Thoracic aorta (tissue), 2 donors: ENCODE measurements at regions not wholly inside any gene's neighbourhood (a gene's known extent, or its start where the extent isn't known, plus 50 kb on each side); places are given as distances from the start of the nearest gene placed in this dataset.

ENCODE experiments used
- ATAC-seq: fragments of 150-250 bp; one replicate; pipeline ENCODE4 v1.8.0; 2017; ENCODE audit warnings: low read depth; ENCODE audit not compliant: insufficient number of reproducible peaks, low FRiP score
- DNase-seq: peaks from one replicate; pipeline ENCODE4 v3.0.0-alpha.2; 2020; ENCODE audit warnings: low spot score
- H3K27ac ChIP-seq, 2 donors: fragments of 200-600 bp; sonication (generic); 1 replicate in 1 of 2; 2 replicates in 1 of 2; pipeline ENCODE4 v1.5.1; 2016; ENCODE audit warnings: mild to moderate bottlenecking in 2 of 2, moderate library complexity in 2 of 2
- H3K27me3 ChIP-seq: fragments of 200-600 bp; sonication (generic); replicated peaks from 2 replicates; pipeline ENCODE4 v1.6.0; 2016; ENCODE audit warnings: mild to moderate bottlenecking; ENCODE audit not compliant: insufficient read depth
- H3K36me3 ChIP-seq: fragments of 200-600 bp; sonication (generic); one replicate; pipeline ENCODE4 v1.5.1; 2016
- H3K4me1 ChIP-seq, 2 donors: fragments of 200-600 bp; sonication (generic); 1 replicate in 1 of 2; 2 replicates in 1 of 2; pipeline versions ENCODE4 v1.5.1 to v1.6.0; 2016; ENCODE audit warnings: low read depth in 2 of 2, mild to moderate bottlenecking in 1 of 2; ENCODE audit not compliant: control insufficient read depth in 1 of 2
- H3K4me3 ChIP-seq: fragments of 200-600 bp; sonication (generic); 2 replicates; pipeline ENCODE4 v1.5.1; 2016; ENCODE audit warnings: mild to moderate bottlenecking
- H3K9me3 ChIP-seq: fragments of 200-600 bp; sonication (generic); 2 replicates; pipeline ENCODE4 v1.5.1; 2016
- CTCF ChIP-seq: fragments of 200-600 bp; sonication (generic); IDR thresholded peaks from one replicate; pipeline ENCODE4 v1.5.1; 2019; ENCODE audit warnings: antibody characterized with exemption

GRCh38 chr2:180144338-180144813 lies 137.3 kb upstream of the CWC22 start:
- Histone ChIP-seq H3K27me3 (no peaks in the 10 kb centered on the region), H3K9me3 (no peaks in the 10 kb centered on the region), H3K4me1 (no peaks in the 10 kb centered on the region), H3K36me3 (no peaks in the 10 kb centered on the region), H3K4me3 (no peak overlapping the region), H3K27ac (no peak overlapping the region)
- DNase-seq (no peak), ATAC-seq (no peak)
- TF ChIP-seq CTCF: no peak

- H3K36me3 ChIP-seq: no peaks in the 10 kb centered on the region
- DNase-seq: no peak
- no peaks in the 10 kb centered on the region for H3K27me3 ChIP-seq
- H3K4me1 ChIP-seq: no peaks in the 10 kb centered on the region
- TF ChIP-seq CTCF: no peak
- H3K4me3 ChIP-seq: no peak overlapping the region
- ATAC-seq: no peak
- no peak overlapping the region for H3K27ac ChIP-seq
- H3K9me3 ChIP-seq: no peaks in the 10 kb centered on the region
Observed at GRCh38 chr2:180143633-180144337, 136.7 kb upstream of the CWC22 start.

DNA sequence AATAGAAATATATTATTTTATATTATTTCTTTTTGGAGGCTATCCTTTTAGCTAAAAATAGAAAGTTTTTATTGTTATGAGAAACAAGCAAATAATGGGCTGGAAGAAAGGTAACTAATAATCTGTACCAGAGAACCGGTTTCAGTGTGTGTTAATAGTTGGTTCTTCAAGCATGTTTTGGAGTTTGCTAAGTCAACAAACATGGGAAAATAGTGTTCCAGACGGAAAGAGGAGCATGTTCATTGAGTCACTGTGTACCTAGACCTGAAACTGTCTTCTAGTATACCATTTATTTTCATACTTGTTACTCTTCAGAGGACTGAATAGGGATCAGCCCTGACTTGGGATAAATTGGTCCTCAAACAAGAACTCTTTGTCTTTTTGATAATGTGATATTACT lies 134.5 kb upstream of the CWC22 start:
- Histone ChIP-seq H3K27me3 (no peaks in the 10 kb centered on the region), H3K4me3 (no peak overlapping the region), H3K9me3 (no peaks in the 10 kb centered on the region), H3K27ac (no peak overlapping the region), H3K4me1 (no peaks in the 10 kb centered on the region), H3K36me3 (no peaks in the 10 kb centered on the region)
- DNase-seq: no peak
- ATAC-seq: no peak
- no peak for TF ChIP-seq CTCF

GRCh38 chr2:180133736-180134135 lies 126.6 kb upstream of the CWC22 start:
- H3K27me3 ChIP-seq: no peaks in the 10 kb centered on the region
- no peaks in the 10 kb centered on the region for H3K4me1 ChIP-seq
- no peak overlapping the region for H3K27ac ChIP-seq
- no peak for DNase-seq
- H3K4me3 ChIP-seq: no peak overlapping the region
- TF ChIP-seq CTCF: no peak
- no peaks in the 10 kb centered on the region for H3K36me3 ChIP-seq
- no peaks in the 10 kb centered on the region for H3K9me3 ChIP-seq
- ATAC-seq: no peak

GRCh38 chr2:180130403-180130802 lies 123.3 kb upstream of the CWC22 start:
- no peak overlapping the region for H3K4me3 ChIP-seq
- H3K9me3 ChIP-seq: no peaks in the 10 kb centered on the region
- no peak for DNase-seq

More at GRCh38 chr2:180130403-180130802, 123.3 kb upstream of the CWC22 start:
- H3K27me3 ChIP-seq: no peaks in the 10 kb centered on the region
- ATAC-seq: no peak
- H3K4me1 ChIP-seq: no peaks in the 10 kb centered on the region
- no peak for TF ChIP-seq CTCF
- H3K36me3 ChIP-seq: no peaks in the 10 kb centered on the region
- H3K27ac ChIP-seq: no peak overlapping the region
